ENCODE measurements at regions not wholly inside any gene's neighbourhood (a gene's known extent, or its start where the extent isn't known, plus 50 kb on each side); places are given as distances from the start of the nearest gene placed in this dataset.

GRCh38 chr7:28362182-28362581 lies 50.1 kb upstream of the CREB5 start:
- Mint-ChIP-seq H3K4me3 (no peak overlapping the region), H3K9me3 (peaks cover 8 to 9% of the 10 kb centered on the region in 2 donors), H3K27ac (no peak overlapping the region), H3K27me3 (ENCODE audit: low read depth in 2 of 2) (peaks cover 17 to 20% of the 10 kb centered on the region in 2 donors), H3K36me3 (peaks cover 15% of the 10 kb centered on the region), H3K4me1 (no peaks in the 10 kb centered on the region)
- Histone ChIP-seq H3K27me3 (ENCODE audit: control insufficient read depth, insufficient read depth, low read length) (no peaks in the 10 kb centered on the region), H3K4me1 (ENCODE audit: control insufficient read depth, insufficient read depth, low read length) (no peaks in the 10 kb centered on the region), H3K4me3 (ENCODE audit: low read length) (no peak overlapping the region), H3K9me3 (ENCODE audit: control insufficient read depth, insufficient read depth, low read length) (no peaks in the 10 kb centered on the region), H3K27ac (ENCODE audit: low read length) (no peak overlapping the region), H3K36me3 (ENCODE audit: control insufficient read depth, insufficient read depth, low read length) (no peaks in the 10 kb centered on the region)
- intact Hi-C loops (cut with micrococcal nuclease): no loop called here
- ATAC-seq: no peak
- DNase-seq: no peak
- no CpG with 5 or more reads among the region's 1 CpG for WGBS (ENCODE audit: insufficient coverage)
- TF ChIP-seq CTCF (IDR thresholded peaks at IDR 0.05): no peak

Data from natural killer cell (primary cell).